ENCODE measurements at regions not wholly inside any gene's neighbourhood (a gene's known extent, or its start where the extent isn't known, plus 50 kb on each side); places are given as distances from the start of the nearest gene placed in this dataset.

DNA sequence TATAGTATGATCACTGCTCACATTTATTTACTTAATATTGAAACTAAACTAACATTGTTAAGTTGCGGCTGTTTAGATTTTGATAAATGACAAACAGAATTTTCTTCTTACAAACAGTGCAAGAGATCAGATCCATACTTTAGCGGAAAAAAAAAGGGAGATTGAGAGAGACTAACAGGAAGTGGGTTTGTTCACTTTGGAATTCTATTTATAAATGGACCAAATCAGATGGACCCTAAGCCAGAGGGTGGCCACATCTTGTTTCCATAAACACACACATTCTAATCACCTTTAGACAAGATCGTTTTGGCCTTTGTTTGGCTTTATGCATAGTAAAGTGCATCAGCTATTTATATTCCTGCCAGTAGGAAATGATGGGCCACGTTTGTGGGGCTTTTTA is 381.4 kb upstream of the CD180 start:
- Histone ChIP-seq H3K36me3 (ENCODE audit: control insufficient read depth in 1 of 2, insufficient read depth in 2 of 2, low read length in 2 of 2) (no peaks in the 10 kb centered on the region), H3K18ac (ENCODE audit: low read length) (no peak overlapping the region), H2AK5ac (ENCODE audit: low read length) (no peak overlapping the region), H3K4ac (ENCODE audit: low read depth, low read length) (no peak overlapping the region), H3K23ac (ENCODE audit: low read length) (no peak overlapping the region), H4K91ac (ENCODE audit: low read depth, low read length) (no peak overlapping the region), H3K9ac (ENCODE audit: low read length) (no peak overlapping the region), H2BK120ac (ENCODE audit: insufficient read depth, low read length, poor library complexity) (no peak overlapping the region), H3K27me3 (ENCODE audit: insufficient read depth, low read length) (no peaks in the 10 kb centered on the region), H3K27ac (ENCODE audit: low read depth, low read length) (no peak overlapping the region), H3K79me1 (ENCODE audit: low read length) (no peaks in the 10 kb centered on the region), H4K8ac (ENCODE audit: low read depth, low read length) (no peak overlapping the region), H3K9me3 (ENCODE audit: insufficient read depth, low read depth, low read length) (no peaks in the 10 kb centered on the region), H2AFZ (ENCODE audit: insufficient read depth, low read length, poor library complexity) (no peak overlapping the region), H3K4me3 (ENCODE audit: low read depth, low read length) (no peak overlapping the region), H4K12ac (ENCODE audit: low read depth, low read length) (no peak overlapping the region), H2BK12ac (ENCODE audit: low read length) (no peak overlapping the region), H2BK5ac (ENCODE audit: low read depth, low read length, poor library complexity) (no peak overlapping the region), H3K79me2 (ENCODE audit: control insufficient read depth, insufficient read depth, low read length, poor library complexity) (no peaks in the 10 kb centered on the region), H3K4me2 (ENCODE audit: low read length) (no peak overlapping the region), H3K4me1 (ENCODE audit: control insufficient read depth in 1 of 2, insufficient read depth in 2 of 2, low read length in 2 of 2) (peaks cover 0 to 2% of the 10 kb centered on the region in 2 experiments), H3K14ac (ENCODE audit: low read length) (no peak overlapping the region)
- no peak for DNase-seq
- WGBS (ENCODE audit: extremely low coverage, insufficient coverage, insufficient read length) = no CpG with 5 or more reads among the region's 4 CpGs

DNA sequence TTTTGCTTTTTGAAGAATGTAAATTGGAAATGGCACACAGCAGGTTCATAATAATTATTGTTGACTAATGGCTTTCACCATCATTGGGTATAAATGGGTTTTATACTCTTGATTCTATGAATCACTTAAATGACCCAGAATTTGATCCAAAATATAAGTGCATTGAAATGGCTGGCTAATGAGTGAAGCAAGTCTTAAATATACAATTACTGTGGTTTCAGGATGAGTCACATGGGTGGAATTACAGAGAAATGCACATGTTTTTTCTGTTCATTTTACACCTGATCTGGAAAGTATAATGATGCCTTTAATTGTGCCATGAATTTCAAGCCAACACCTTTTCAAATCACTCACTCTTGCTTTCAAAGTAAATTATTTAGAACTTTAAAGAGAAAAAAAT is 380.8 kb upstream of the CD180 start:
- H3K4me2 ChIP-seq (ENCODE audit: low read length) = no peak overlapping the region
- no peaks in the 10 kb centered on the region for H3K9me3 ChIP-seq (ENCODE audit: insufficient read depth, low read depth, low read length)
- no peak overlapping the region for H2BK120ac ChIP-seq (ENCODE audit: insufficient read depth, low read length, poor library complexity)
- no peak overlapping the region for H2BK12ac ChIP-seq (ENCODE audit: low read length)
- H2AFZ ChIP-seq (ENCODE audit: insufficient read depth, low read length, poor library complexity) = no peak overlapping the region
- no peaks in the 10 kb centered on the region for H3K27me3 ChIP-seq (ENCODE audit: insufficient read depth, low read length)
- no peak overlapping the region for H3K4me3 ChIP-seq (ENCODE audit: low read depth, low read length)
- H3K27ac ChIP-seq (ENCODE audit: low read depth, low read length) = no peak overlapping the region
- no peak overlapping the region for H3K23ac ChIP-seq (ENCODE audit: low read length)
- H3K36me3 ChIP-seq (ENCODE audit: control insufficient read depth in 1 of 2, insufficient read depth in 2 of 2, low read length in 2 of 2) = no peaks in the 10 kb centered on the region
- no peaks in the 10 kb centered on the region for H3K79me1 ChIP-seq (ENCODE audit: low read length)
- no peak overlapping the region for H3K14ac ChIP-seq (ENCODE audit: low read length)
- H4K12ac ChIP-seq (ENCODE audit: low read depth, low read length) = no peak overlapping the region
- H3K18ac ChIP-seq (ENCODE audit: low read length) = no peak overlapping the region
- no peak overlapping the region for H2AK5ac ChIP-seq (ENCODE audit: low read length)
- H2BK5ac ChIP-seq (ENCODE audit: low read depth, low read length, poor library complexity) = no peak overlapping the region
- H3K4me1 ChIP-seq (ENCODE audit: control insufficient read depth in 1 of 2, insufficient read depth in 2 of 2, low read length in 2 of 2) = peaks cover 0 to 2% of the 10 kb centered on the region in 2 experiments
- no peak overlapping the region for H3K9ac ChIP-seq (ENCODE audit: low read length)
- H3K4ac ChIP-seq (ENCODE audit: low read depth, low read length) = no peak overlapping the region
- no peak overlapping the region for H4K8ac ChIP-seq (ENCODE audit: low read depth, low read length)
- H3K79me2 ChIP-seq (ENCODE audit: control insufficient read depth, insufficient read depth, low read length, poor library complexity) = no peaks in the 10 kb centered on the region
- no peak for DNase-seq
- H4K91ac ChIP-seq (ENCODE audit: low read depth, low read length) = no peak overlapping the region

DNA sequence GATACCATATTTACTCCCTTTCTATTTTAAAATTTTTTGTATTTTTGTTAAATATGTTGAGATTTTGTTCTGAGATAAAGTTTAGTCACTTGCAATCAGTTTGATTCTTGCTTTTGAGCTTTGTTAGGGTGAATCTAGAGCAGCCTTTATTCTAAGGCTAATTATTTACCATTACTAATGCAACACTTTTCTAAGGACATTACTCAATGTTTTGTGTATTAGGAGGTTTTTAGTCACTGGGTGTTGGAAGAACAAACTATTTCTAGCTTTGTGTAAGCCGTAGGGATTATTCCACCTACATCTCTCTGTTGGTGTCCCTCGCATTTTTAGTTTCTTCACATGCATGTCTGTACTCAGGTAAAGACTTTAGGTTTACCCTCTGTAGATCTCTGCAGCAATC is 379.5 kb upstream of the CD180 start:
- Histone ChIP-seq H3K9me3 (ENCODE audit: insufficient read depth, low read depth, low read length) (no peaks in the 10 kb centered on the region), H2BK12ac (ENCODE audit: low read length) (no peak overlapping the region), H3K79me1 (ENCODE audit: low read length) (no peaks in the 10 kb centered on the region), H3K4me1 (ENCODE audit: control insufficient read depth in 1 of 2, insufficient read depth in 2 of 2, low read length in 2 of 2) (peaks cover 0 to 2% of the 10 kb centered on the region in 2 experiments), H3K4me3 (ENCODE audit: low read depth, low read length) (no peak overlapping the region), H2AFZ (ENCODE audit: insufficient read depth, low read length, poor library complexity) (no peak overlapping the region), H3K4ac (ENCODE audit: low read depth, low read length) (no peak overlapping the region), H3K36me3 (ENCODE audit: control insufficient read depth in 1 of 2, insufficient read depth in 2 of 2, low read length in 2 of 2) (no peaks in the 10 kb centered on the region), H2BK120ac (ENCODE audit: insufficient read depth, low read length, poor library complexity) (no peak overlapping the region), H2AK5ac (ENCODE audit: low read length) (no peak overlapping the region), H3K18ac (ENCODE audit: low read length) (no peak overlapping the region), H4K12ac (ENCODE audit: low read depth, low read length) (no peak overlapping the region), H4K8ac (ENCODE audit: low read depth, low read length) (no peak overlapping the region), H3K4me2 (ENCODE audit: low read length) (no peak overlapping the region), H4K91ac (ENCODE audit: low read depth, low read length) (no peak overlapping the region), H3K27ac (ENCODE audit: low read depth, low read length) (no peak overlapping the region), H2BK5ac (ENCODE audit: low read depth, low read length, poor library complexity) (no peak overlapping the region), H3K14ac (ENCODE audit: low read length) (no peak overlapping the region), H3K27me3 (ENCODE audit: insufficient read depth, low read length) (no peaks in the 10 kb centered on the region), H3K9ac (ENCODE audit: low read length) (no peak overlapping the region), H3K79me2 (ENCODE audit: control insufficient read depth, insufficient read depth, low read length, poor library complexity) (no peaks in the 10 kb centered on the region), H3K23ac (ENCODE audit: low read length) (no peak overlapping the region)
- no peak for DNase-seq
- WGBS (ENCODE audit: extremely low coverage, insufficient coverage, insufficient read length) = no CpG with 5 or more reads among the region's 2 CpGs

DNA sequence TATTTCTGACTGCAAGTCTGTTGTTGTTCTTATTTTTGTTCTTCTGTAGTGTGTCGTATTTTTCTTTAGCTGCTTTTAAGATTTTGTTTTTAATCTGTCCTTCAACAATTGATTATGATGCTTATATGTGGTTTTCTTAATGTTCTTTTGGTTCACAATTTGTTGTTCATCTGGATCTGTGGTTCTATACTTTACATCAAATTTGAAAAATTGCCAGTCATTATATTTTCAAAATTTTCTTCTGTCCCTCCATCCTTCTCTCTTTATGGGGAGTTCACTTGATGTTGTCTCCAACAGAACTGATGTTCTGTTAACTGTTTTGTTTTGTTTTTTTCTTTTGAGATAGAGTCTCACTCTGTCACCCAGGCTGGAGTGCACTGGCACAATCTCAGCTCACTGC is 378.5 kb upstream of the CD180 start:
- Histone ChIP-seq H2BK12ac (ENCODE audit: low read length) (no peak overlapping the region), H2AK5ac (ENCODE audit: low read length) (no peak overlapping the region), H3K9ac (ENCODE audit: low read length) (no peak overlapping the region), H3K36me3 (ENCODE audit: control insufficient read depth in 1 of 2, insufficient read depth in 2 of 2, low read length in 2 of 2) (no peaks in the 10 kb centered on the region), H3K79me2 (ENCODE audit: control insufficient read depth, insufficient read depth, low read length, poor library complexity) (no peaks in the 10 kb centered on the region), H4K8ac (ENCODE audit: low read depth, low read length) (no peak overlapping the region), H3K9me3 (ENCODE audit: insufficient read depth, low read depth, low read length) (no peaks in the 10 kb centered on the region), H3K4me2 (ENCODE audit: low read length) (no peak overlapping the region), H4K91ac (ENCODE audit: low read depth, low read length) (no peak overlapping the region), H2AFZ (ENCODE audit: insufficient read depth, low read length, poor library complexity) (no peak overlapping the region), H3K27ac (ENCODE audit: low read depth, low read length) (no peak overlapping the region), H3K4ac (ENCODE audit: low read depth, low read length) (no peak overlapping the region), H3K14ac (ENCODE audit: low read length) (no peak overlapping the region), H3K4me3 (ENCODE audit: low read depth, low read length) (no peak overlapping the region), H2BK5ac (ENCODE audit: low read depth, low read length, poor library complexity) (no peak overlapping the region), H3K79me1 (ENCODE audit: low read length) (no peaks in the 10 kb centered on the region), H2BK120ac (ENCODE audit: insufficient read depth, low read length, poor library complexity) (no peak overlapping the region), H3K27me3 (ENCODE audit: insufficient read depth, low read length) (no peaks in the 10 kb centered on the region), H3K23ac (ENCODE audit: low read length) (no peak overlapping the region), H3K18ac (ENCODE audit: low read length) (no peak overlapping the region), H4K12ac (ENCODE audit: low read depth, low read length) (no peak overlapping the region), H3K4me1 (ENCODE audit: control insufficient read depth in 1 of 2, insufficient read depth in 2 of 2, low read length in 2 of 2) (peaks cover 0 to 2% of the 10 kb centered on the region in 2 experiments)
- no peak for DNase-seq
- no CpG with 5 or more reads among the region's 1 CpG for WGBS (ENCODE audit: extremely low coverage, insufficient coverage, insufficient read length)
